ENCODE measurements at regions not wholly inside any gene's neighbourhood (a gene's known extent, or its start where the extent isn't known, plus 50 kb on each side); places are given as distances from the start of the nearest gene placed in this dataset.

GRCh38 chr16:79501446-79501845 is 99.1 kb downstream of the MAF start:
- DNase-seq (ENCODE audit: low read depth), result no peak
- in situ Hi-C loops (cut with HindIII; ENCODE audit: low pct_unique_long_range_greater_than_20kb, low sequenced_read_pairs), result no loop called here

- DNase-seq (ENCODE audit: low read depth), result no peak
- in situ Hi-C loops (cut with HindIII; ENCODE audit: low pct_unique_long_range_greater_than_20kb, low sequenced_read_pairs), result no loop called here
Observed at GRCh38 chr16:79500866-79501265, 99.7 kb downstream of the MAF start.

DNA sequence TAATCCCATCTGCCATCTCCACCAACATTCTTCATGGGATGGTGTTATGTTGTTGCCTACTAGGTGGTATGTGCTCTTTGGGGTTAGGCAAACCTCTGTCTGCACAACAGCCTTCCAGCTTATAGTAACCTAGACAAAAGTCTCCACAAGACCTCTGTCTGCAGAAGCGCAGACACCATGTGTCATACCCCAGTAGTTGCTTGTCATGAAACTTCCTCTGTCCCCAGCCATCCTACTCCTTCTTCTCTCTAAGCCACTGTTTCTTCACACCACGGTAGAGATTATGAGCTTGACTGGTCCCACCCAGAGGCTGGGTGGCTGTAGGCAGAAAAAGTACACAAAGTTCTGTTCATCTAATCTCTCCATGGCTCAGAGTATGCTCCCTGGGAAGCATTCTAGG is 100.3 kb downstream of the MAF start:
- in situ Hi-C loops (cut with HindIII; ENCODE audit: low pct_unique_long_range_greater_than_20kb, low sequenced_read_pairs), result no loop called here
- DNase-seq (ENCODE audit: low read depth), result no peak

GRCh38 chr16:79498928-79499327 is 101.6 kb downstream of the MAF start:
- DNase-seq (ENCODE audit: low read depth), result no peak

GRCh38 chr16:79497606-79498350 is 102.8 kb downstream of the MAF start:
- no peak for DNase-seq (ENCODE audit: low read depth)
- in situ Hi-C loops (cut with HindIII; ENCODE audit: low pct_unique_long_range_greater_than_20kb, low sequenced_read_pairs), result no loop called here

More at GRCh38 chr16:79498928-79499327, 101.6 kb downstream of the MAF start:
- in situ Hi-C loops (cut with HindIII; ENCODE audit: low pct_unique_long_range_greater_than_20kb, low sequenced_read_pairs), result no loop called here

GRCh38 chr16:79493911-79494310 is 106.6 kb downstream of the MAF start:
- in situ Hi-C loops (cut with HindIII; ENCODE audit: low pct_unique_long_range_greater_than_20kb, low sequenced_read_pairs), result no loop called here
- DNase-seq (ENCODE audit: low read depth), result no peak

GRCh38 chr16:79492036-79492435 is 108.5 kb downstream of the MAF start:
- DNase-seq (ENCODE audit: low read depth), result no peak
- in situ Hi-C loops (cut with HindIII; ENCODE audit: low pct_unique_long_range_greater_than_20kb, low sequenced_read_pairs), result no loop called here

GRCh38 chr16:79485020-79485419 is 115.5 kb downstream of the MAF start:
- in situ Hi-C loops (cut with HindIII; ENCODE audit: low pct_unique_long_range_greater_than_20kb, low sequenced_read_pairs), result no loop called here
- DNase-seq (ENCODE audit: low read depth), result no peak

DNA sequence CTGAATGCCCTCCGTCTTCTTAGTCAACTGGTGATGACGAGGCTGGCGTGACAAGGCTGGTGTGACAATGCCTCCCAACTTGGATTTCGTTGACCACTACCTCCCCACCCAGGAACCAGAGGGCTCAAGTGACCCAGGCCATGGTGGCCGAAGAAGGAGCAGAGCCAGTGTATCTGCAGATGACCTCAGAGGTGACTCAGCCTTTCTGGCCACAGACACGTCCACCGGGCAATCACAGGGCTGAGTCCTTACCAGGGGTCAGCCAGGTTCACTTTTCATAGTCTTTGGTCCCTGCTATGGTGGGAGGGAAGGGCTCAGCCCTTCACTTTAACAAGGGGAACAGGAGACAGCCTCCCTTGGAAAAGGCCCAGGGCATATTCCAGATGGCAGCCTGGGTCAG is 116.3 kb downstream of the MAF start:
- peak; percentile 1 for DNase-seq (ENCODE audit: low read depth)

DNA sequence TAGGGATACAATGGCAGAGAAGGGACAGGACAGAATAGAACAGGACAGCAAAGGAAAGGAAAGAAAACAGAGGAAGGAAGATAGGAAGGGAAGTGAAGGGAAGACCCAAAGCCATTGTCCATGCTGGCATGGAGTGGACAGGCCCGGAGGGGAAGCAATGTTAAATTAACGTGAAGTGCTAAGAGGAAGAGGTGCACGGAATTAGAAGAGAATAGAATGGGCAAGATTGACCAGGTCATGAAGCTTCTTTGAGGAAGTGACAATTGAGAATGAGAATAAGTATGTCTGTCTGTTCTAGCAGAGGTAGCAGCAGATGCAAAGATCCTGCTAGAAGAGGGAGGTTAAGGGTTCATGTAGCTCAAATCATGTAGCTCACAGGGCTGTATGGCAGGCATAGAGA is 117.2 kb downstream of the MAF start:
- no peak for DNase-seq (ENCODE audit: low read depth)
- in situ Hi-C loops (cut with HindIII; ENCODE audit: low pct_unique_long_range_greater_than_20kb, low sequenced_read_pairs), result no loop called here

More for the DNA sequence above, 116.3 kb downstream of the MAF start:
- in situ Hi-C loops (cut with HindIII; ENCODE audit: low pct_unique_long_range_greater_than_20kb, low sequenced_read_pairs), result no loop called here

- in situ Hi-C loops (cut with HindIII; ENCODE audit: low pct_unique_long_range_greater_than_20kb, low sequenced_read_pairs), result no loop called here
- DNase-seq (ENCODE audit: low read depth), result no peak
Observed at GRCh38 chr16:79482011-79482410, 118.5 kb downstream of the MAF start.

GRCh38 chr16:79480929-79481328 is 119.6 kb downstream of the MAF start:
- no peak for DNase-seq (ENCODE audit: low read depth)
- in situ Hi-C loops (cut with HindIII; ENCODE audit: low pct_unique_long_range_greater_than_20kb, low sequenced_read_pairs), result no loop called here

DNA sequence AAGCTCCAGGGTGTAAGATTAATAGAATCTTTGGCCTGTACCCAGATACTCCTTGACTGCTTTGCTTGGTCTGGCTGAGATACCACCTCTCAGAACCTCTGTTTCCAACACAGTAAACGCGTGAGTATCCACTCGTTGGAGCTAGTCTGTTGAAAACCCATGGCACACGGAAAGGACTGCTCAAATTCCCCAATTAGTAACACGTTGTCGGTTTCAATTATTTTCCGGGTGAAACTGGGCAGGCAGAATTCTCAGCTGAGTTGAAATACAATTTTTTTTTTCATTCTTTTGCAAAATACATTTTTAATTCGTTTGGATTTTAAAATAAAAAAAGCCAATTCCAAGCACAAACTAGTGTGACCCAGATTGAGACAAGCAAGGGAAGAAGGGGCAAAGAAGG is 120.5 kb downstream of the MAF start:
- DNase-seq (ENCODE audit: low read depth), result no peak
- in situ Hi-C loops (cut with HindIII; ENCODE audit: low pct_unique_long_range_greater_than_20kb, low sequenced_read_pairs), result no loop called here

GRCh38 chr16:79476580-79476979 is 124.0 kb downstream of the MAF start:
- in situ Hi-C loops (cut with HindIII; ENCODE audit: low pct_unique_long_range_greater_than_20kb, low sequenced_read_pairs), result no loop called here
- DNase-seq (ENCODE audit: low read depth), result no peak

DNA sequence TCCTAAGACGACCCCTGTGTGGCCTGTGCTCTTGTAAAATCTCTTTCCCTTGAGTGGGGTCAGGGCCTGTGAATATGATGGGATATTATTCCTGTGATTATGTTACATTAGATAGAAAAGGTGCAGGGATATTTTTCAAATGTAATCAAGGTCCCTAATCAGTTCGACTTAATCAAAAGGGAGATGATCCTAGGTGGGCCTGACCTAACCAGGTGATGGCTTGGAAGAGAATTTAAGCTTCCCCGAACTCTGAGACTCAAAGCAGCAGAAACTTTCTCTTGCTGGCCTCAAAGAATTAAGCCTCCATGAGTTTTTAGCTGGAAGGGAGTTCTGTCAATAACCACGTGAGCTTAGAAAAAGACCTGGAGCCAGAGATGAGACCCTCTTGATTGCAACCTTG is 124.7 kb downstream of the MAF start:
- no peak for DNase-seq (ENCODE audit: low read depth)
- in situ Hi-C loops (cut with HindIII; ENCODE audit: low pct_unique_long_range_greater_than_20kb, low sequenced_read_pairs), result no loop called here

DNA sequence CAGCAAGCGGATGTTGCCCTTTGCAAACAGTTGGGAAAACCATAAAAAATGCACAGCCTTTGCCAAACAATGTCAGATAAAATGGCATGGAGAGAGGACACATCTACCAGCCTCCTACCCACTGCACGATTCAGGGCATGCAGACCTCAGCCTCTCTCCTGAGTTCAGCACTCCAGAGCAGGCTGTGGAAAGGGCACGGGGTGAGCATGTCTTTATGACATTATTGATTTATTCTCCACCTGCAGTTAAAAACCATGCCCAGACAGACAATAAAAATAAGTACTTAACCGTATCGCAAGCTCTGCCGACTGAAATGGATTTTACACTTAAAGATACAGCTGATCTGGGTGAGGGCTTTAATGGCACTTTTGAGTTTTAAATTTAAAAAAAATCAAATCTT is 127.1 kb downstream of the MAF start:
- DNase-seq (ENCODE audit: low read depth), result no peak
- in situ Hi-C loops (cut with HindIII; ENCODE audit: low pct_unique_long_range_greater_than_20kb, low sequenced_read_pairs), result no loop called here

- DNase-seq (ENCODE audit: low read depth), result no peak
- in situ Hi-C loops (cut with HindIII; ENCODE audit: low pct_unique_long_range_greater_than_20kb, low sequenced_read_pairs), result no loop called here
Observed at GRCh38 chr16:79472426-79472825, 128.1 kb downstream of the MAF start.

DNA sequence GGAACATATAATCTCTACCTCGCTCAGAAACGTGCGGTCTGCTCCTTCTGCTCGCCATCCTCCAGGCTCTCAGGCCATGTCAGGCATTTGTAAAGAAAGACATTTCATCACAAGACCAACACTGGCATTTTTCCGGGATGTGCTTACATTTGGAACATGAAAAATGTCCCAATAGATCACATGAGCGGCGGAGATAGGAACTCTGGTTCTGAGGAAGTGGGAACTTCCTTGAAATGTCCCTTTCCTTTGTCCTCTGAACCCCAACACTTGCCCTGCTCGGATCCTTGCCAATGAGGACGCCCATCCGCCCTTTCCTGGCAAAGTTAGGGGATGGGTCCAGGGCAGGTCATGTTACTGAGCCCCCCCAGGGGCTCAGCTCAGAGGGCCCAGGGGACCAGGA is 130.5 kb downstream of the MAF start:
- in situ Hi-C loops (cut with HindIII; ENCODE audit: low pct_unique_long_range_greater_than_20kb, low sequenced_read_pairs), result no loop called here
- no peak for DNase-seq (ENCODE audit: low read depth)

DNA sequence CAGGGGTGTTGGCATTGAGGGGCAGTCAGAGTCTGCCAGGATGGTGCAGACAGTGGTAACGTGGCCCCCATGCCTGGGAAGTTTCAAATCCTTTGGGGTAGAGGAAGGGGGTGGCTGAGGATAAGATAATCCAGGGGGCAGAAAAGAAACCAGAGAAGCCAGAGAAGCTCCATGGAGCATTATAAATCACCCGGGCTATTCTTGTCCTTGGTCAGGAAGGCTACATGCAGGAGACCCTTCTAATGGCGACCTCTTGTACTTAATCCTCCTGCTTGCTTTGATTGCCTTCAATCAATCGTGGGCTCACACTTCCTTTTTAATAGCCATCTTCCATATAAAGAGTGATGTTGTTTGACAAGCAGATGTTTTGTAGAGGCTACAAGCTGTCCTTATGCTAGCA is 131.9 kb downstream of the MAF start:
- DNase-seq (ENCODE audit: low read depth), result no peak
- in situ Hi-C loops (cut with HindIII; ENCODE audit: low pct_unique_long_range_greater_than_20kb, low sequenced_read_pairs), result no loop called here

DNA sequence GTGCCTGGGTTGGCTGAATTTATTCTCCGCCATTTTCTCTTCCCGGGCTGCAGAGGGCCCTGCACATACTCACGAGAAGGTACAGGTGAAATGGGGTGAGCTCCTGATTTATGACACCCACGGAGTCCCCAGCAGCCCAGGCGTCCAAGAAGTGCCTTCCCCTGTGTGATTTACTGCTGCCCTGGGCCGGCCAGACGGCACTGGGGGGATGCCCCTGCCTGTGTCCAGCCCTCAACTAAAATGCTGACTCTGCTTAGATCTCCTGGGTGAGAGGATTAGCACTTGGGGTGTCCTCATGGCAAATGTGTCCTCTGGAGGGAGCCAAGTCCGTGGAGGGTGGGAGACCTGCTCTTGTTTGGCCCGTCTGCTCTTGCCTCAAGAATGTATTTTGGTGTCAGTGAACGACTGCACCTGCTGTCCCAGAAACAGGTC is 132.4 kb downstream of the MAF start:
- in situ Hi-C loops (cut with HindIII; ENCODE audit: low pct_unique_long_range_greater_than_20kb, low sequenced_read_pairs), result no loop called here
- DNase-seq (ENCODE audit: low read depth), result no peak

Data from Caki2 (cell line).